ENCODE measurements at regions not wholly inside any gene's neighbourhood (a gene's known extent, or its start where the extent isn't known, plus 50 kb on each side); places are given as distances from the start of the nearest gene placed in this dataset.

DNA sequence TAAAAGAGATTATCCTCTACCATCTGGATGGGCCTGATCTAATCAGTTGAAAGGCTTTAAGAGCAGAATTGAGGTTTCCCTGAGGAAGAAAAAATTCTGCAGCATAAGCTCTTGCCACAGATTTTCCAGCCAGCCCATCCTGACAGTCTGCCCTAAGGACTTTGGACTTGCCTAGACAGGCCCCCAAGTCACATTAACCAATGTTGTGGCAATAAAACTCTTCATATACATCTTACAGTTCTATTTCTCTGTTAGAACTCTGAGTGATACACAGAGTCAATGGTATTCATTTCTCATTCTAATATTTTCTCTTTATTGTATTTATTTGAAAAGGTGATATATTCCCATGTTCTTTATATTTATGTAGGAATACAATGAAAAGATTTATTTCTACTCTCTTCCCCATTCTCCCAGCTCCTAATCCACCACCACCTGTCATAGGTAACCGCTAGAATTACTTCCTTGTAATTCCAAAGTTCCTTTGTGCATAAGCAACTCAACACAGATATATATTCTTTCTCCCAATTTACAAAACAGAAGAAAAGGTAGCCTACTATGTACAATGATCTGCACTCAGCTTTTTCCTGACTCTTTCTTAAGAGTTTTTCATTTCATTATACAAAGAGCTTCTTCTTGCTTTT, 182.1 kb downstream of the CAPZA3 start:
- TF ChIP-seq, protein P1, sequence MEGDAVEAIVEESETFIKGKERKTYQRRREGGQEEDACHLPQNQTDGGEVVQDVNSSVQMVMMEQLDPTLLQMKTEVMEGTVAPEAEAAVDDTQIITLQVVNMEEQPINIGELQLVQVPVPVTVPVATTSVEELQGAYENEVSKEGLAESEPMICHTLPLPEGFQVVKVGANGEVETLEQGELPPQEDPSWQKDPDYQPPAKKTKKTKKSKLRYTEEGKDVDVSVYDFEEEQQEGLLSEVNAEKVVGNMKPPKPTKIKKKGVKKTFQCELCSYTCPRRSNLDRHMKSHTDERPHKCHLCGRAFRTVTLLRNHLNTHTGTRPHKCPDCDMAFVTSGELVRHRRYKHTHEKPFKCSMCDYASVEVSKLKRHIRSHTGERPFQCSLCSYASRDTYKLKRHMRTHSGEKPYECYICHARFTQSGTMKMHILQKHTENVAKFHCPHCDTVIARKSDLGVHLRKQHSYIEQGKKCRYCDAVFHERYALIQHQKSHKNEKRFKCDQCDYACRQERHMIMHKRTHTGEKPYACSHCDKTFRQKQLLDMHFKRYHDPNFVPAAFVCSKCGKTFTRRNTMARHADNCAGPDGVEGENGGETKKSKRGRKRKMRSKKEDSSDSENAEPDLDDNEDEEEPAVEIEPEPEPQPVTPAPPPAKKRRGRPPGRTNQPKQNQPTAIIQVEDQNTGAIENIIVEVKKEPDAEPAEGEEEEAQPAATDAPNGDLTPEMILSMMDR (conservative IDR thresholded peaks at IDR 0.05) = no peak
- TF ChIP-seq ZFX (IDR thresholded peaks at IDR 0.05) = no peak

All from C4-2B (cell line).